Thyroid gland (tissue), 4 donors: ENCODE measurements at regions not wholly inside any gene's neighbourhood (a gene's known extent, or its start where the extent isn't known, plus 50 kb on each side); places are given as distances from the start of the nearest gene placed in this dataset.

ENCODE experiments used
- CTCF ChIP-seq, 6 experiments: fragments of 200-600 bp in 3 of 6; fragments of 450-650 bp in 3 of 6; sonication (generic) in 3 of 6; IDR thresholded peaks; one replicate each; pipeline ENCODE4 v1.5.1; 2016 to 2019; ENCODE audit warnings: antibody characterized with exemption in 6 of 6, mild to moderate bottlenecking in 2 of 6, inconsistent platforms in 1 of 6, moderate library complexity in 1 of 6
- POLR2A ChIP-seq, 2 donors: fragments of 450-650 bp; IDR thresholded peaks; one replicate each; pipeline ENCODE4 v1.6.1; 2017; ENCODE audit warnings: antibody characterized with exemption in 2 of 2, mild to moderate bottlenecking in 2 of 2, moderate library complexity in 1 of 2

- TF ChIP-seq CTCF (IDR thresholded peaks at IDR 0.05) (no peak), POLR2A (IDR thresholded peaks at IDR 0.05) (no peak)
These were observed 998.2 kb downstream of the REEP3 start for GRCh38 chr10:64519427-64519826.
